Mesendoderm (in vitro differentiated cells): ENCODE measurements at regions not wholly inside any gene's neighbourhood (a gene's known extent, or its start where the extent isn't known, plus 50 kb on each side); places are given as distances from the start of the nearest gene placed in this dataset.

Experiments used
- DNase-seq: peaks from one replicate; pipeline ENCODE4 v3.0.0; 2013
- H2AK5ac ChIP-seq: 2 replicates; pipeline ENCODE4 v1.6.1; 2013; ENCODE audit warnings: low read length, inconsistent platforms
- H2BK120ac ChIP-seq: 2 replicates; pipeline ENCODE4 v1.6.1; 2013; ENCODE audit warnings: low read depth, mild to moderate bottlenecking, low read length, moderate library complexity, mixed read lengths
- H2BK15ac ChIP-seq: replicated peaks from 2 replicates; pipeline ENCODE4 v1.6.1; 2013; ENCODE audit warnings: low read depth, mild to moderate bottlenecking, moderate library complexity
- H2BK5ac ChIP-seq: 2 replicates; pipeline ENCODE4 v1.6.1; 2013; ENCODE audit warnings: low read length, inconsistent platforms
- H3K18ac ChIP-seq: 2 replicates; pipeline ENCODE4 v1.6.1; 2013; ENCODE audit warnings: mild to moderate bottlenecking, low read length, mixed read lengths
- H3K23ac ChIP-seq: one replicate; pipeline ENCODE4 v1.6.1; 2013; ENCODE audit warnings: low read length
- H3K27ac ChIP-seq: 2 replicates; pipeline ENCODE4 v1.5.1; 2013; ENCODE audit warnings: low read depth, mild to moderate bottlenecking, inconsistent platforms, low read length, moderate library complexity
- H3K27me3 ChIP-seq: 2 replicates; pipeline ENCODE4 v1.6.1; 2013; ENCODE audit warnings: low read length, control low read depth, mild to moderate bottlenecking, inconsistent platforms; ENCODE audit not compliant: insufficient read depth, poor library complexity
- H3K36me3 ChIP-seq: 2 replicates; pipeline ENCODE4 v1.6.1; 2013; ENCODE audit warnings: low read length, inconsistent platforms; ENCODE audit not compliant: control insufficient read depth, insufficient read depth
- H3K4ac ChIP-seq: one replicate; pipeline ENCODE4 v1.6.1; 2013; ENCODE audit warnings: low read depth, mild to moderate bottlenecking, low read length, moderate library complexity
- H3K4me1 ChIP-seq: 2 replicates; pipeline ENCODE4 v1.6.1; 2013; ENCODE audit warnings: low read depth, low read length, inconsistent platforms; ENCODE audit not compliant: control insufficient read depth
- H3K4me2 ChIP-seq: 2 replicates; pipeline ENCODE4 v1.6.1; 2013; ENCODE audit warnings: low read length
- H3K4me3 ChIP-seq: 2 replicates; pipeline ENCODE4 v1.5.1; 2013; ENCODE audit warnings: mild to moderate bottlenecking, low read length
- H3K56ac ChIP-seq: one replicate; pipeline ENCODE4 v1.6.1; 2013; ENCODE audit warnings: low read length
- H3K79me1 ChIP-seq: 2 replicates; pipeline ENCODE4 v1.6.1; 2013; ENCODE audit warnings: low read length, inconsistent platforms
- H3K79me2 ChIP-seq: 2 replicates; pipeline ENCODE4 v1.6.1; 2013; ENCODE audit warnings: mild to moderate bottlenecking, low read length; ENCODE audit not compliant: control insufficient read depth, insufficient read depth
- H3K9ac ChIP-seq: 2 replicates; pipeline ENCODE4 v1.6.1; 2013; ENCODE audit warnings: low read length, inconsistent platforms
- H4K5ac ChIP-seq: one replicate; pipeline ENCODE4 v1.6.1; 2013; ENCODE audit warnings: low read length
- H4K8ac ChIP-seq: one replicate; pipeline ENCODE4 v1.6.1; 2013; ENCODE audit warnings: low read depth, mild to moderate bottlenecking, control low read depth, low read length, moderate library complexity
- WGBS: extraction: QIAGEN DNeasy Blood & Tissue Kit; methylation state at CpG from one replicate; pipeline ENCODE4 v1.1.7; 2013; ENCODE audit warnings: low lambda C conversion rate, missing lambda C conversion rate; ENCODE audit not compliant: insufficient coverage; ENCODE audit errors: extremely low coverage; 5-methylcytosine and 5-hydroxymethylcytosine counted together

DNA sequence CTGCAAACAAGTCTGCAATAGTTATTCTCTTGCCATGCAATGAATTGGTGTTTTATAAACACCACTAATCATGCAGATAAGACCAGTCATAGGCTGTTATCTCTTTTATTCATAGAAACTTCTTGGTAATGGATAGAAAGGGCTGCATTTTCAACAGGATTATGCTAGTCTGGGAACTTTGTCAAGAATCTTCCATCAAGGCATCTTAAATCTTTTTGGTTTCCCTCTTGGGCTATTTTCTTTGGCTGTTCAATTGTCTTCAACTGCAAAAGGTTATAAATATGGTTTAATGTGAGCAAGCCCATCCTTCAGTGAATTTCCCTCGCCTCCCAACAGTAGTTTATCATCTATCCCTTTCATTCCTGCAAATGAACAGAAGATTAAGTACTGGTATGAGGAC is 59.0 kb upstream of the MINAR1 start:
- no peak overlapping the region for H2BK5ac ChIP-seq
- H3K23ac ChIP-seq, result no peak overlapping the region
- H3K4me3 ChIP-seq, result no peak overlapping the region
- H3K4ac ChIP-seq, result no peak overlapping the region
- no CpG with 5 or more reads among the region's 1 CpG for WGBS
- peak overlapping the region; percentile 69 for H3K27ac ChIP-seq
- no peaks in the 10 kb centered on the region for H3K79me1 ChIP-seq
- no peak for DNase-seq
- H3K4me1 ChIP-seq, result peaks cover 12% of the 10 kb centered on the region
- H3K56ac ChIP-seq, result no peak overlapping the region
- no peak overlapping the region for H2BK15ac ChIP-seq
- H3K79me2 ChIP-seq, result no peaks in the 10 kb centered on the region
- no peak overlapping the region for H2BK120ac ChIP-seq
- no peak overlapping the region for H4K8ac ChIP-seq
- no peak overlapping the region for H3K18ac ChIP-seq
- no peaks in the 10 kb centered on the region for H3K27me3 ChIP-seq
- no peak overlapping the region for H2AK5ac ChIP-seq
- no peak overlapping the region for H3K4me2 ChIP-seq
- H3K36me3 ChIP-seq, result no peaks in the 10 kb centered on the region
- no peak overlapping the region for H4K5ac ChIP-seq
- H3K9ac ChIP-seq, result no peak overlapping the region

DNA sequence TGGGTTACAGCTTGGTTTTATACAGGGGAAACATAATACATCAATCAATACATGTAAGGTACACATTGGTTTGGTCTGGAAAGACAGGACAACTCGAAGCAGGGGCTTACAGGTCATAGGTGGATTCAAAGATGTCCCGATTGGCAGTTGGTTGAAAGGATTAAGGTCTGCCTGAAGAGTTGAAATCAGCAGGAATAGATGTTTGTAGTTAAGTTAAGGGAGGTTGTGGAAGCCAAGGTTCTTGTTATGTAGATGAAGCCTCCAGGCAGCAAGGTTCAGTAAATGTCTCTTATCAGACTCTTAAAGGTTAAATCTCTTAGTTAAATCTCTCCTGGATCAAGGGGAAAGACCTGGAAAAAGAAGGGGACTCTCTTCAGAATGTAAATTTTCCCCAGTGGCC is 58.4 kb upstream of the MINAR1 start:
- no peaks in the 10 kb centered on the region for H3K36me3 ChIP-seq
- H3K9ac ChIP-seq, result no peak overlapping the region
- DNase-seq, result peak; percentile 38
- H3K4ac ChIP-seq, result no peak overlapping the region
- H3K4me2 ChIP-seq, result no peak overlapping the region
- no peak overlapping the region for H2AK5ac ChIP-seq
- no CpG with 5 or more reads among the region's 2 CpGs for WGBS
- no peaks in the 10 kb centered on the region for H3K27me3 ChIP-seq
- no peak overlapping the region for H3K56ac ChIP-seq
- no peaks in the 10 kb centered on the region for H3K79me2 ChIP-seq
- H2BK120ac ChIP-seq, result no peak overlapping the region
- no peak overlapping the region for H2BK15ac ChIP-seq
- H3K4me1 ChIP-seq, result peaks cover 12% of the 10 kb centered on the region
- no peak overlapping the region for H3K18ac ChIP-seq
- H4K8ac ChIP-seq, result no peak overlapping the region
- H3K4me3 ChIP-seq, result no peak overlapping the region
- H3K23ac ChIP-seq, result no peak overlapping the region
- H4K5ac ChIP-seq, result no peak overlapping the region
- H3K27ac ChIP-seq, result peak overlapping the region; percentile 3
- peak overlapping the region; percentile 29 for H2BK5ac ChIP-seq
- no peaks in the 10 kb centered on the region for H3K79me1 ChIP-seq

DNA sequence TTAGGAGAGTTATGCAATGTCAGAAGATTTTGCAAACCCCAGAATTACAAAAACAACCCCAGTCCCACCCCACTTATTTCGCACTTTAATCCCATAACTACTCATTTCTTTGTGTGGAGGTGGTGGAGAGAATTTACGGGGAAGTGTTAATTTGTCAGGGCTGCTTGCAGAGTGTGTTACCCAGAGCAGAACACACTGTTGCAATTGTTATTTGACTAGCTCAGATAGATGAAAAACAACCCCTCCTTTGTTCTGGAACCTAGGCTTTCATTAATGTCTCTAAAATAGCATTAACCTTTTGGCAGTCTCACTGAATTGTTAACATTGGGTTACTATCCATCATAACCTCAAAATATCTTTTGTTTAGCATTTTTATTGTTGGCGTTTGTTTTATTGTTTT is 55.8 kb upstream of the MINAR1 start:
- no peaks in the 10 kb centered on the region for H3K79me2 ChIP-seq
- no peak overlapping the region for H3K56ac ChIP-seq
- no peak overlapping the region for H4K5ac ChIP-seq
- no peak overlapping the region for H3K27ac ChIP-seq
- H3K4me3 ChIP-seq, result no peak overlapping the region
- H2BK5ac ChIP-seq, result no peak overlapping the region
- no peaks in the 10 kb centered on the region for H3K36me3 ChIP-seq
- no peak overlapping the region for H3K4ac ChIP-seq
- no peak overlapping the region for H4K8ac ChIP-seq
- no peak overlapping the region for H3K9ac ChIP-seq
- no peaks in the 10 kb centered on the region for H3K27me3 ChIP-seq
- no CpG with 5 or more reads among the region's 3 CpGs for WGBS
- no peak for DNase-seq
- no peak overlapping the region for H2BK120ac ChIP-seq
- no peak overlapping the region for H2BK15ac ChIP-seq
- no peak overlapping the region for H3K4me2 ChIP-seq
- no peaks in the 10 kb centered on the region for H3K79me1 ChIP-seq
- no peak overlapping the region for H3K18ac ChIP-seq
- no peak overlapping the region for H2AK5ac ChIP-seq
- H3K23ac ChIP-seq, result no peak overlapping the region
- peaks cover 5% of the 10 kb centered on the region for H3K4me1 ChIP-seq

DNA sequence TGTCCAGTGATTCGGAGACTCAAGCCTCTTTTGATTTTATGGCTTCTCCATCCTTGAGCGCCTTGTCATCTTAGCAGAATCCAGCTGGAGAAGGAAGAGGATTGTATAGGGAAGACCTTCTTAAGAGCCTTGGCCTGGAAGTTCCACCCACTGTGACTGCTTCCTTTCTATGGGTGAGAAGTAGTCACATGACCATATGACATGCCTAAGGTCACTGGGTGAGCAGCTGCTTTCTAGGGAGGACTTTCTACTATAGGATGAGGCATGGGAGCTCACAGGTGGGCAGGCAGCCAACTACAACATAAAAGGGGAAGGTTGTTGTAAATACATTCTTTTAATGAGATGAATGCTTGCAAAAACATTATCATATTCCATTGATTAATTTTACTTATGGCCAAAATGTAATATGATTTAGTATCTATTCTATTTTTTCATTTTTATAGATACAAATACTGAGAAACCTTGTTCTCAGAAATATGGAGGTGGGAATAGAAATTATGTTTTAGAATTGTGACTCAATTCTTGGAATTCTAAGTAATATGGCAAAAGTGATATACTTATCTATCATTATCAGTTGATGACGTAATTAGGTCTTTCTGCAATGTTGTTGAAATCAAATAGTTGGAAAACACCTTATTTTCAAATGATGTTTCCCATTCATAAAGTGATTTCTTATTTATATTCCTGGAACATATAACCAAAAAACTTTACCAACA is 53.6 kb upstream of the MINAR1 start:
- H3K18ac ChIP-seq, result no peak overlapping the region
- H4K5ac ChIP-seq, result no peak overlapping the region
- H3K79me1 ChIP-seq, result no peaks in the 10 kb centered on the region
- no peaks in the 10 kb centered on the region for H3K79me2 ChIP-seq
- H3K56ac ChIP-seq, result no peak overlapping the region
- H3K9ac ChIP-seq, result no peak overlapping the region
- no peak overlapping the region for H3K4me3 ChIP-seq
- H3K36me3 ChIP-seq, result no peaks in the 10 kb centered on the region
- H2BK120ac ChIP-seq, result no peak overlapping the region
- H3K4ac ChIP-seq, result no peak overlapping the region
- H2BK15ac ChIP-seq, result no peak overlapping the region
- no CpG with 5 or more reads among the region's 3 CpGs for WGBS
- no peaks in the 10 kb centered on the region for H3K27me3 ChIP-seq
- no peak overlapping the region for H2AK5ac ChIP-seq
- no peak for DNase-seq
- H3K27ac ChIP-seq, result no peak overlapping the region
- H3K4me2 ChIP-seq, result no peak overlapping the region
- H2BK5ac ChIP-seq, result no peak overlapping the region
- no peak overlapping the region for H4K8ac ChIP-seq
- peaks cover 2% of the 10 kb centered on the region for H3K4me1 ChIP-seq
- H3K23ac ChIP-seq, result no peak overlapping the region

DNA sequence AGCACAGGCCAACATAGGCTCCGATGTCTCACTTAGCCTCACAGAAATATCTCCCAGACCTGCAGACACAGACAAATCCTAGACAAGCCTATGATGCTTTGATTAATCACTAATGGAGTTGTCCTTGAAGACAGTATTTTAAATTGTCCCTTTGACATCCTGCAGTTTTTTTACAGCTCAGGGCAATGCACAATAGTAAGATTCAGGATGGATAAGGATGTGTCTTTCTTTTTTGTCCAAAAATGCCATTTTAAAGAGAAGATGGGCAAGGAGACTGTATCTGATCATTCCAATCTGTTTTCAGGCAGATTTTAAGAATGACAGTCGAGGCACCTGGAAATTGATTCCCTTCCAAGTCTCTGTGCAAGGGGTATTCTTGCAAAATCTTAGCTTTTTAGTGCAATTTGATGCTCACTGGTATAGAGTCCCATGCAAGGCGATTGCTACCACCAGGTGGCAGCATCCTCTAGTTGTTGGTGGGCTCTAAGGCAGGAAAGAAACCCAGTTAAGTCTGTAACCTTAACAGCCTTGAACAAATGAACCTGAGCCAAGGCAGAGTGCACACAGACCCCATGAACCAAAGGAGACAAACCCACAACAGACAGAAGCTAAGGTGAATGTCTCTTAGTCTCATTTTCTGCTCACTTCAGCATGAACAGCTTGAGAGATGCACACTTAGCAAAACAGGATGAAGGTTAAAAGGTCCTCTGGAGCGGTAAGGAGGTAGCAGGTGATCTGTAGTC is 51.2 kb upstream of the MINAR1 start:
- no peak overlapping the region for H3K23ac ChIP-seq
- WGBS, result no CpG with 5 or more reads among the region's 4 CpGs

More for the DNA sequence above, 51.2 kb upstream of the MINAR1 start:
- Histone ChIP-seq H3K79me1 (no peaks in the 10 kb centered on the region), H2BK15ac (no peak overlapping the region), H3K56ac (no peak overlapping the region), H3K36me3 (no peaks in the 10 kb centered on the region), H3K4me1 (no peaks in the 10 kb centered on the region), H2AK5ac (no peak overlapping the region), H3K4me2 (no peak overlapping the region), H3K27ac (no peak overlapping the region), H2BK120ac (no peak overlapping the region), H4K5ac (no peak overlapping the region), H4K8ac (no peak overlapping the region), H3K4me3 (no peak overlapping the region), H3K4ac (no peak overlapping the region), H3K18ac (no peak overlapping the region), H3K9ac (no peak overlapping the region), H2BK5ac (no peak overlapping the region), H3K27me3 (no peaks in the 10 kb centered on the region), H3K79me2 (no peaks in the 10 kb centered on the region)
- DNase-seq, result peak; percentile 72
